GM23338 (cell line): ENCODE measurements at regions not wholly inside any gene's neighbourhood (a gene's known extent, or its start where the extent isn't known, plus 50 kb on each side); places are given as distances from the start of the nearest gene placed in this dataset.

ENCODE experiments used
- EZH2 ChIP-seq: fragments of 200-600 bp; sonication (generic); IDR thresholded peaks from one replicate; pipeline ENCODE4 v1.8.0; 2017; ENCODE audit warnings: antibody characterized with exemption, mild to moderate bottlenecking, low read depth; ENCODE audit not compliant: unreplicated experiment
- JUNB ChIP-seq: IDR thresholded peaks from one replicate; pipeline ENCODE4 v1.6.1; 2016; ENCODE audit warnings: antibody characterized with exemption; ENCODE audit not compliant: unreplicated experiment
- NANOG ChIP-seq: IDR thresholded peaks from 2 replicates; pipeline ENCODE4 v1.6.1; 2016; ENCODE audit warnings: antibody characterized with exemption, borderline replicate concordance
- POLR2AphosphoS5 ChIP-seq: IDR thresholded peaks from 2 replicates; pipeline ENCODE4 v1.6.1; 2016; ENCODE audit warnings: antibody characterized with exemption, low read depth
- TF ChIP-seq, protein P1 (sequence below), 2 experiments: fragments of 200-600 bp in 1 of 2; sonication (generic) in 1 of 2; conservative IDR thresholded peaks; 2 replicates each; pipeline versions ENCODE4 v1.5.1 to v1.6.1; 2016 to 2017; ENCODE audit warnings: antibody characterized with exemption in 2 of 2, low read depth in 2 of 2, mild to moderate bottlenecking in 2 of 2, moderate library complexity in 1 of 2
- TF ChIP-seq, protein P2 (sequence below): IDR thresholded peaks from one replicate; pipeline ENCODE4 v1.6.1; 2018; ENCODE audit warnings: antibody characterized with exemption; ENCODE audit not compliant: unreplicated experiment

DNA sequence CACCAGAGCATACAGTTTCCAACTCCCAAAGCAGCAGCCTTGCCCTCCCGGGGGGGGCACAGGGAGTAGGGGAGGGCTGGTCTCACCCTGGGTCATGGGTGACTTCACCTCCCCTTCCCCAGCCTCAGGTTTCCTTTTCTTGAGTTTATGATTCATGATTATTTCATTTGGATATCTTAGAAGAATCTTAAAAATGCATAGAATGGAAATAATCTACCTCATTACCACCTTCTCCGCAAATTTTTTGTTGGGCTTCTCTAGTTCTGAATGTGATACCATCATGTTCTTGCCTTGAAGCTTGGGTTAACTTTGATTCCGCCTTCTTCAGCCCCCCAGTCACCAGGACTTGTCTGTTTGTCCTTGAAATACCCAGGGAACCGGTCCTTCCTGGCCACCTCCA is 148.8 kb upstream of the ROPN1 start:
- TF ChIP-seq, protein P1, sequence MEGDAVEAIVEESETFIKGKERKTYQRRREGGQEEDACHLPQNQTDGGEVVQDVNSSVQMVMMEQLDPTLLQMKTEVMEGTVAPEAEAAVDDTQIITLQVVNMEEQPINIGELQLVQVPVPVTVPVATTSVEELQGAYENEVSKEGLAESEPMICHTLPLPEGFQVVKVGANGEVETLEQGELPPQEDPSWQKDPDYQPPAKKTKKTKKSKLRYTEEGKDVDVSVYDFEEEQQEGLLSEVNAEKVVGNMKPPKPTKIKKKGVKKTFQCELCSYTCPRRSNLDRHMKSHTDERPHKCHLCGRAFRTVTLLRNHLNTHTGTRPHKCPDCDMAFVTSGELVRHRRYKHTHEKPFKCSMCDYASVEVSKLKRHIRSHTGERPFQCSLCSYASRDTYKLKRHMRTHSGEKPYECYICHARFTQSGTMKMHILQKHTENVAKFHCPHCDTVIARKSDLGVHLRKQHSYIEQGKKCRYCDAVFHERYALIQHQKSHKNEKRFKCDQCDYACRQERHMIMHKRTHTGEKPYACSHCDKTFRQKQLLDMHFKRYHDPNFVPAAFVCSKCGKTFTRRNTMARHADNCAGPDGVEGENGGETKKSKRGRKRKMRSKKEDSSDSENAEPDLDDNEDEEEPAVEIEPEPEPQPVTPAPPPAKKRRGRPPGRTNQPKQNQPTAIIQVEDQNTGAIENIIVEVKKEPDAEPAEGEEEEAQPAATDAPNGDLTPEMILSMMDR (conservative IDR thresholded peaks at IDR 0.05; ENCODE audit: low read depth in 2 of 2) = no peak
- TF ChIP-seq EZH2 (no peak), POLR2AphosphoS5 (no peak), JUNB (no peak), NANOG (no peak)
- TF ChIP-seq, protein P2, sequence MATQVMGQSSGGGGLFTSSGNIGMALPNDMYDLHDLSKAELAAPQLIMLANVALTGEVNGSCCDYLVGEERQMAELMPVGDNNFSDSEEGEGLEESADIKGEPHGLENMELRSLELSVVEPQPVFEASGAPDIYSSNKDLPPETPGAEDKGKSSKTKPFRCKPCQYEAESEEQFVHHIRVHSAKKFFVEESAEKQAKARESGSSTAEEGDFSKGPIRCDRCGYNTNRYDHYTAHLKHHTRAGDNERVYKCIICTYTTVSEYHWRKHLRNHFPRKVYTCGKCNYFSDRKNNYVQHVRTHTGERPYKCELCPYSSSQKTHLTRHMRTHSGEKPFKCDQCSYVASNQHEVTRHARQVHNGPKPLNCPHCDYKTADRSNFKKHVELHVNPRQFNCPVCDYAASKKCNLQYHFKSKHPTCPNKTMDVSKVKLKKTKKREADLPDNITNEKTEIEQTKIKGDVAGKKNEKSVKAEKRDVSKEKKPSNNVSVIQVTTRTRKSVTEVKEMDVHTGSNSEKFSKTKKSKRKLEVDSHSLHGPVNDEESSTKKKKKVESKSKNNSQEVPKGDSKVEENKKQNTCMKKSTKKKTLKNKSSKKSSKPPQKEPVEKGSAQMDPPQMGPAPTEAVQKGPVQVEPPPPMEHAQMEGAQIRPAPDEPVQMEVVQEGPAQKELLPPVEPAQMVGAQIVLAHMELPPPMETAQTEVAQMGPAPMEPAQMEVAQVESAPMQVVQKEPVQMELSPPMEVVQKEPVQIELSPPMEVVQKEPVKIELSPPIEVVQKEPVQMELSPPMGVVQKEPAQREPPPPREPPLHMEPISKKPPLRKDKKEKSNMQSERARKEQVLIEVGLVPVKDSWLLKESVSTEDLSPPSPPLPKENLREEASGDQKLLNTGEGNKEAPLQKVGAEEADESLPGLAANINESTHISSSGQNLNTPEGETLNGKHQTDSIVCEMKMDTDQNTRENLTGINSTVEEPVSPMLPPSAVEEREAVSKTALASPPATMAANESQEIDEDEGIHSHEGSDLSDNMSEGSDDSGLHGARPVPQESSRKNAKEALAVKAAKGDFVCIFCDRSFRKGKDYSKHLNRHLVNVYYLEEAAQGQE = no peak
